D721Med (cell line): ENCODE measurements at regions not wholly inside any gene's neighbourhood (a gene's known extent, or its start where the extent isn't known, plus 50 kb on each side); places are given as distances from the start of the nearest gene placed in this dataset.

Experiments
- DNase-seq: peaks from one replicate; pipeline ENCODE4 v3.0.0; 2011; ENCODE audit warnings: low spot score; ENCODE audit not compliant: insufficient read length
- FAIRE-seq: peaks from 2 replicates; lab custom pipeline; 2011; peaks lifted over from hg19 to GRCh38; lab: Jason Lieb, UNC
- CTCF ChIP-seq: IDR thresholded peaks from 2 replicates; pipeline ENCODE4 v1.5.1; 2012; ENCODE audit warnings: mild to moderate bottlenecking, control low read depth; ENCODE audit not compliant: insufficient read depth; ENCODE audit errors: missing control alignments

DNA sequence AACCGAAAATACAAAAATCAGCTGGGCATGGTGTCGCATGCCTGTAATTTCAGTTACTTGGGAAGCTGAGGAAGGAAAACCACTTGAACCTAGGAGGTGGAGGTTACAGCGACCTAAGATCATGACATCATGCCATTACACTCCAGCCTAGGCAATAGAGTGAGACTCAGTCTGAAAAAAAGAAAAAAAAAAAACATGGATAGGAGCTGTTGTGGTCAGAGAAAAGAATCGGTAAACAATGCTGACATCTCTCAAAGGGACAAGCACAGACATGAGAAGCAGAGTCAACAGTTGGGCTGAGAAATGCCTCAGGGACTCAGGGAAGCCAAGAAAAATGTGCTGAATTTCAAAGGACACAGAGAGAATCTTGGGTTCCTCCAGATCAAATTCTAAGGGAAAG is 236.9 kb upstream of the USP9Y start:
- DNase-seq, result no peak
- FAIRE-seq, result no peak

DNA sequence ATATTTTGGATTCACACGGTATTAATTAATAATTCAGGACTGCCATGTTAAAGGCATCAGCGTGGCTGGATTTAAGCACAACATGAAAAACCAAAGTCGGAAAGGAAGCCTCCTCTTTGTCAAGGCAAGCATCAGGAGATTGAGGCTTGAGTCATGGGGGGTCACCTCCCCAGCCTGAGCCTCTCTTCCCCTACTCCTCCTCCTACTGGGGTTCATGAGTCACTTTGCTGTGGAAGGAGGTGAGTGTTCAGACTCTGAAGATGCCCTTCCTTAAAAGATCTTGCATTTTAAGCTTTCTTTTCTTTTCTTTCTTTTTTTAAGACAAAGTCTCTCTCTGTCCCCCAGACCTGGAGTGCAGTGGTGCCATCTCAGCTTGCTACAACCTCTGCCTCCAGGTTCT is 235.3 kb upstream of the USP9Y start:
- no peak for TF ChIP-seq CTCF
- DNase-seq (no peak), FAIRE-seq (no peak)

More for the DNA sequence above, 236.9 kb upstream of the USP9Y start:
- no peak for TF ChIP-seq CTCF

DNA sequence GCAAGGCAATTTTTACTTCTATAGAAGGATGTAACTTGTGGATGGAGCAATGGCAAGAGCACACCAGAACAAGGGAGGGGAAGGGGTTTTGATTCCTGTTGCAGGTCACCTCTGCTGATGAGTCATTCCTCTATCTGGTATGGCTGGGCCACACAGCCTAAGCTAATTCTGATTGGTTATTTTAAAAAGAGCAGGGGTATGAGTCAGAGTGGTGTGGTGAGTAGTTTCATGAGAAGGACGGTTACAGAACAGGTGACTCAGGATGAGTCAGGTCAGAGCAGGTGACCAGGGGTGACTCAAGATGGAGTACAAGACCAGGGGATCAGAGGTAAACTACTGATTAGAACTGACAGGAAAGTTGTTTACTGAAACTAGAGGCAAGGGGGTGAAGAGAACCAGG is 231.9 kb upstream of the USP9Y start:
- no peak for FAIRE-seq
- TF ChIP-seq CTCF, result no peak
- DNase-seq, result no peak

- FAIRE-seq (no peak), DNase-seq (no peak)
- TF ChIP-seq CTCF, result no peak
Observed at GRCh38 chrY:12474472-12474871, 226.6 kb upstream of the USP9Y start.

DNA sequence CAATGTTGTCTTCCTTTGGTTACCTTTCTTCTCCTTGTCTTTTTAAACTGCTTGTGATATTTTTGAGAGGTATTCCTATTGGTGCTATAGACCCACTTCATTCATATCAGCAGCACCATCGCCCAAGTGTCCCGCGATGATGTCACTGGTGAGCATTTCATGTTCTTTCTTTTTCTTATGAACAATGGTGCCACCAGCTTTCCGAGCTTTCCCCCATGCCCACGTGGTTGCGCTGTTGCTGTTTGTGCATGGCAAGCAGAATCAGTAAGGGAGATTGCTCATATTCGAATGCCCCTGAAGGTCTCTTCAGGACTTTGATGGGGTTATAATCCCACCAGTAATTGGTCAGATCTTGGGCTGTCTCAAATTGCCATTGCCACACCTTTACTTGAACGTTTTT is 221.6 kb upstream of the USP9Y start:
- TF ChIP-seq CTCF, result peak; percentile 9
- DNase-seq (no peak), FAIRE-seq (no peak)

DNA sequence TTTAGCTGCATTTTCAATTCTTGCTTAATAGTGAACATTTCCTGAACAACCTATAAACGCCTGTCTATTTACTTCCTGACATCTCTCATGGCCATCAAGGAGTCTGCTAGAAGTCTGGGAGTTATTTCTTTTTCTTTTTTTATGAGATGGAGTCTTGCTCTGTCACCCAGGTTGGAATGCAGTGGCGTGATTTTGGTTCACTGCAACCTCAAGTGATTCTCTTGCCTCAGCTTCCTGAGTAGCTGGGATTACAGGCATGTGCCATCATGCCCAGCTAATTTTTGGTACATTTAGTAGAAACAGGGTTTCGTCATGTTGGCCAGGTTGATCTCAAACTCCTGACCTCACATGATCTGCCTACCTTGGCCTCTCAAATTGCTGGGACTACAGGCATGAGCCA is 217.6 kb upstream of the USP9Y start:
- no peak for TF ChIP-seq CTCF
- FAIRE-seq (no peak), DNase-seq (no peak)

DNA sequence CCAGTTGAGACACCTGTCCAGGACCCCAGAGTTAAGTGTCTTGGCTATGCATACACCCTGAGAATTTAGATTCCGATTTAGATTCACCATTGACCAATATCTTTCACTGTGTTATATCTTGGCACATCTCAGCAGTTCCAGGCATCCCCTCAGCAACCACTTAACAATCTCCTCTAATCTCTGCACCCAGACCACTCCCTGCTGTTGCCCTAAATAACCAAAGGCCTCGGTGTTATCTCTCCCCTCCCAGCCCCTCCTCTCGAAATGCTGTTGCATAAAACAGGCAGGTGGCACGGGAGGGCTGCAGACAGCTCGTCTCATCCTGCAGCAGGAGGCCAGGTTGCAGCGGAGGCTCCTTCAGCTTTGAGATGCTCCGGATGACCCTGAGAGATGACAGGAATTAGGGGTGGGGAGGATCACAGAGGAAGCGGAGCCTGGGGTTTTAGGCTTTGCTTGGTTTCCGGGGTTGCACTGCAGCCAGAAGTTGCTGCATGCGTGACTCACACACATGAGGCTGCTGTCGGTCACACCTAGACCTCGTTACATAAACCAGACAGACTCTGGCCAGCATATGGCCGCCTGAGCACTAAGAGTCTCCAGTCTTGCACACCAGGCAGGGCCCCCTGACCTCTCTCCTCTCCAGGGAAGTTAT is 210.3 kb upstream of the USP9Y start:
- no peak for FAIRE-seq
- no peak for TF ChIP-seq CTCF
- DNase-seq, result no peak
